ACC112 (cell line): ENCODE measurements at regions not wholly inside any gene's neighbourhood (a gene's known extent, or its start where the extent isn't known, plus 50 kb on each side); places are given as distances from the start of the nearest gene placed in this dataset.

Experiments
- H2AFZ ChIP-seq: fragments of 200-600 bp; sonication (generic); one replicate; pipeline ENCODE4 v1.6.0; 2017; ENCODE audit warnings: antibody characterized with exemption, low read length; ENCODE audit not compliant: unreplicated experiment
- H3K27ac ChIP-seq: fragments of 200-600 bp; sonication (generic); 2 replicates; pipeline ENCODE4 v1.5.1; 2014; ENCODE audit warnings: low read depth, mild to moderate bottlenecking, antibody characterized with exemption, low read length, moderate library complexity
- H3K27me3 ChIP-seq: fragments of 200-600 bp; sonication (generic); 2 replicates; pipeline ENCODE4 v1.6.1; 2014; ENCODE audit warnings: mild to moderate bottlenecking, antibody characterized with exemption, low read length, moderate library complexity, mixed read lengths; ENCODE audit not compliant: insufficient read depth
- H3K36me3 ChIP-seq: fragments of 200-600 bp; sonication (generic); 2 replicates; pipeline ENCODE4 v1.6.1; 2016; ENCODE audit warnings: mild to moderate bottlenecking, antibody characterized with exemption, low read length, moderate library complexity, mixed read lengths; ENCODE audit not compliant: insufficient read depth
- H3K4me1 ChIP-seq: fragments of 200-600 bp; sonication (generic); one replicate; pipeline ENCODE4 v1.6.1; 2016; ENCODE audit warnings: low read length, mixed read lengths; ENCODE audit not compliant: insufficient read depth, unreplicated experiment, control insufficient read depth
- H3K4me3 ChIP-seq: fragments of 200-600 bp; sonication (generic); 2 replicates; pipeline ENCODE4 v1.5.1; 2014; ENCODE audit warnings: mild to moderate bottlenecking, low read depth, low read length
- H3K79me2 ChIP-seq: fragments of 200-600 bp; sonication (generic); one replicate; pipeline ENCODE4 v1.6.0; 2016; ENCODE audit warnings: low read length; ENCODE audit not compliant: control insufficient read depth, unreplicated experiment, insufficient read depth

GRCh38 chr6:106884576-106884975 is 90.0 kb downstream of the CD24 start:
- no peak overlapping the region for H3K27ac ChIP-seq
- no peaks in the 10 kb centered on the region for H3K36me3 ChIP-seq
- peaks cover 3% of the 10 kb centered on the region for H3K4me1 ChIP-seq
- H2AFZ ChIP-seq: no peak overlapping the region
- H3K79me2 ChIP-seq: no peaks in the 10 kb centered on the region
- no peak overlapping the region for H3K4me3 ChIP-seq
- H3K27me3 ChIP-seq: no peaks in the 10 kb centered on the region

- Histone ChIP-seq H3K27ac (no peak overlapping the region), H3K36me3 (no peaks in the 10 kb centered on the region), H3K27me3 (peaks cover under 1% of the 10 kb centered on the region; the same call in 1 of the 2 replicates), H3K4me1 (peaks cover 3% of the 10 kb centered on the region), H3K79me2 (no peaks in the 10 kb centered on the region), H2AFZ (no peak overlapping the region), H3K4me3 (no peak overlapping the region)
Observed at GRCh38 chr6:106883808-106884262, 90.7 kb downstream of the CD24 start.

GRCh38 chr6:106882601-106883518 is 91.7 kb downstream of the CD24 start:
- no peak overlapping the region for H2AFZ ChIP-seq
- peaks cover under 1% of the 10 kb centered on the region for H3K4me1 ChIP-seq
- H3K27me3 ChIP-seq: peaks cover 8% of the 10 kb centered on the region; the same call in 1 of the 2 replicates
- H3K27ac ChIP-seq: no peak overlapping the region
- no peak overlapping the region for H3K4me3 ChIP-seq
- H3K79me2 ChIP-seq: no peaks in the 10 kb centered on the region
- no peaks in the 10 kb centered on the region for H3K36me3 ChIP-seq

GRCh38 chr6:106882138-106882537 is 92.4 kb downstream of the CD24 start:
- Histone ChIP-seq H3K79me2 (no peaks in the 10 kb centered on the region), H3K27me3 (peaks cover 13% of the 10 kb centered on the region; the same call in 1 of the 2 replicates), H3K4me1 (no peaks in the 10 kb centered on the region), H3K4me3 (no peak overlapping the region), H3K36me3 (no peaks in the 10 kb centered on the region), H2AFZ (no peak overlapping the region), H3K27ac (no peak overlapping the region)

- no peak overlapping the region for H2AFZ ChIP-seq
- no peaks in the 10 kb centered on the region for H3K36me3 ChIP-seq
- H3K27me3 ChIP-seq: peaks cover 13% of the 10 kb centered on the region; the same call in 1 of the 2 replicates
- H3K4me1 ChIP-seq: no peaks in the 10 kb centered on the region
- no peaks in the 10 kb centered on the region for H3K79me2 ChIP-seq
- H3K4me3 ChIP-seq: no peak overlapping the region
- H3K27ac ChIP-seq: no peak overlapping the region
Observed at GRCh38 chr6:106880952-106881351, 93.6 kb downstream of the CD24 start.

- Histone ChIP-seq H3K79me2 (no peaks in the 10 kb centered on the region), H3K36me3 (no peaks in the 10 kb centered on the region), H3K4me3 (no peak overlapping the region), H3K27me3 (peaks cover 13% of the 10 kb centered on the region; the same call in 1 of the 2 replicates), H3K4me1 (no peaks in the 10 kb centered on the region), H2AFZ (no peak overlapping the region), H3K27ac (no peak overlapping the region)
Observed at GRCh38 chr6:106875782-106876321, 98.7 kb downstream of the CD24 start.

- Histone ChIP-seq H3K36me3 (no peaks in the 10 kb centered on the region), H3K27ac (no peak overlapping the region), H3K4me1 (peaks cover 3% of the 10 kb centered on the region), H3K79me2 (no peaks in the 10 kb centered on the region), H3K27me3 (peaks cover 13% of the 10 kb centered on the region; the same call in 1 of the 2 replicates), H2AFZ (no peak overlapping the region), H3K4me3 (no peak overlapping the region)
Observed at GRCh38 chr6:106874481-106874880, 100.0 kb downstream of the CD24 start.

GRCh38 chr6:106872049-106872448 is 102.5 kb downstream of the CD24 start:
- Histone ChIP-seq H3K4me1 (peaks cover 3% of the 10 kb centered on the region), H2AFZ (no peak overlapping the region), H3K4me3 (no peak overlapping the region), H3K36me3 (no peaks in the 10 kb centered on the region), H3K27ac (no peak overlapping the region), H3K27me3 (no peaks in the 10 kb centered on the region), H3K79me2 (no peaks in the 10 kb centered on the region)

- Histone ChIP-seq H3K27ac (no peak overlapping the region), H3K27me3 (no peaks in the 10 kb centered on the region), H2AFZ (no peak overlapping the region), H3K4me1 (peaks cover 3% of the 10 kb centered on the region), H3K4me3 (no peak overlapping the region), H3K36me3 (no peaks in the 10 kb centered on the region), H3K79me2 (no peaks in the 10 kb centered on the region)
Observed at GRCh38 chr6:106870824-106871717, 103.5 kb downstream of the CD24 start.

- Histone ChIP-seq H3K27ac (no peak overlapping the region), H3K27me3 (no peaks in the 10 kb centered on the region), H3K4me1 (peaks cover 3% of the 10 kb centered on the region), H3K79me2 (no peaks in the 10 kb centered on the region), H2AFZ (no peak overlapping the region), H3K36me3 (no peaks in the 10 kb centered on the region), H3K4me3 (no peak overlapping the region)
Observed at GRCh38 chr6:106870069-106870468, 104.5 kb downstream of the CD24 start.
